ENCODE measurements at regions not wholly inside any gene's neighbourhood (a gene's known extent, or its start where the extent isn't known, plus 50 kb on each side); places are given as distances from the start of the nearest gene placed in this dataset.

- no peak for DNase-seq
- no peak for TF ChIP-seq POLR2A (IDR thresholded peaks at IDR 0.05; ENCODE audit: low read length)
- TF ChIP-seq GATA1 (IDR thresholded peaks at IDR 0.05; ENCODE audit: low read depth, low read length) = no peak
These were observed 303.8 kb downstream of the IPO8 start for GRCh38 chr12:30391766-30392366.

DNA sequence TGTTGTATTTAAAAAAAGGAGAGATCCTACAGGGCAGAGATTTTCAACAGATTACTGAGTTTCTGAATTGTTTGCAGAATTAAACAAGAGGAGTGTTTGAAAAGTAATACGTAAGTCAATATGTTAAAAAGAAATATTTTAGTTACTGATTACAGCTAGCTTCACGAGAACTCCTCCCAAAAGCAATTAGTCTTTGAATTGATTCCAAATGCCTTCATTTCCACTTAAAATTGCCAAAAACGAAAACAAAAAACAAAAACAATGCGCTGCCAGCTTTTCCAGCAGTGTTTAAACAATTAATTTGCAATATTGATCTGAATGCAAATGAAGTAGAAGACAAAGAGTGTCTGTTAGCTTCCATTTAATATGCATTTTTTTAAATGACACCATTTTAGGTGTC is 310.0 kb downstream of the IPO8 start:
- TF ChIP-seq GATA1 (IDR thresholded peaks at IDR 0.05; ENCODE audit: low read depth, low read length) = no peak
- no peak for TF ChIP-seq POLR2A (IDR thresholded peaks at IDR 0.05; ENCODE audit: low read length)
- no peak for DNase-seq

DNA sequence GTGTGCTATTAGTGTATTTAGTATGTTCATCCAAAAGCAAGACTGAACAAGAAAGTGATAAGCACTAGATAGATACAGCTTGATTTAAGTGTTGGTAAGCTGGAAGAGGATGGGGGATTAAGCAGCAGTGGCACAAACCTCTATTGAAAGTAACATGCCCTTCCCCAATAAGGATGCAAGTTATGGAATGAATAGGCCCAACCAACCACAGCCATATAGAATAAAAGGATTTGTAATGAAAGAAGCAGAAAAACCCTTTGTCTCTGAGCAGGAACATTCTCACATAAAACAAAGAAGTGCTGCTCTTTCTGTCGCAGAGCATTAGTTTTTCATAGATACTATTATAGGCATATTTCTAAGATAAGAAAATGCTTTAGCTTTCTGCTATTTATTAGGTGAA is 310.7 kb downstream of the IPO8 start:
- no peak for TF ChIP-seq GATA1 (IDR thresholded peaks at IDR 0.05; ENCODE audit: low read depth, low read length)
- no peak for TF ChIP-seq POLR2A (IDR thresholded peaks at IDR 0.05; ENCODE audit: low read length)
- DNase-seq = no peak

- no peak for TF ChIP-seq GATA1 (IDR thresholded peaks at IDR 0.05; ENCODE audit: low read depth, low read length)
- no peak for TF ChIP-seq POLR2A (IDR thresholded peaks at IDR 0.05; ENCODE audit: low read length)
- no peak for DNase-seq
These were observed 317.4 kb downstream of the IPO8 start for GRCh38 chr12:30378307-30378706.

GRCh38 chr12:30364822-30365221 is 330.8 kb downstream of the IPO8 start:
- DNase-seq = no peak
- TF ChIP-seq GATA1 (IDR thresholded peaks at IDR 0.05; ENCODE audit: low read depth, low read length) (no peak), POLR2A (IDR thresholded peaks at IDR 0.05; ENCODE audit: low read length) (no peak)

GRCh38 chr12:30361145-30361544 is 334.5 kb downstream of the IPO8 start:
- no peak for TF ChIP-seq GATA1 (IDR thresholded peaks at IDR 0.05; ENCODE audit: low read depth, low read length)
- no peak for TF ChIP-seq POLR2A (IDR thresholded peaks at IDR 0.05; ENCODE audit: low read length)
- DNase-seq = no peak

DNA sequence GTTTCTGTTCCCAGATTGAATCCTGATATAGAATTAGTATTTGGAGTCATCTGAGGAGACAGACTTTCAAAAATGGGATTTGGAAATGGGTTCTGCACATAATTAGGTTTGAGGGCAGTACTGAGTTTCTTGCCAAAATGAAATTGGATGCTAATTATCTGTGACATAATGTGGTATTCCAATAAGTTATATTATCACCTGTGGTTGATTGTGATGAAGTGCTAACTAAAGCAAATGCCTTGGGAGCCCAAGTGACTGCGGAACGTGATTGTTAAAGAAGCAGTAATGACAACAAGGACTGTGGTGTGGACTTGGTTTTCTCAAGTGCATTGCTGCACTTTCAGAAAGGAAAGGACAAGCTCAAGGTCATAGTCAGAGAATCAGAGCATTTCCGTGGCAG is 337.0 kb downstream of the IPO8 start:
- no peak for DNase-seq
- no peak for TF ChIP-seq POLR2A (IDR thresholded peaks at IDR 0.05; ENCODE audit: low read length)
- no peak for TF ChIP-seq GATA1 (IDR thresholded peaks at IDR 0.05; ENCODE audit: low read depth, low read length)

DNA sequence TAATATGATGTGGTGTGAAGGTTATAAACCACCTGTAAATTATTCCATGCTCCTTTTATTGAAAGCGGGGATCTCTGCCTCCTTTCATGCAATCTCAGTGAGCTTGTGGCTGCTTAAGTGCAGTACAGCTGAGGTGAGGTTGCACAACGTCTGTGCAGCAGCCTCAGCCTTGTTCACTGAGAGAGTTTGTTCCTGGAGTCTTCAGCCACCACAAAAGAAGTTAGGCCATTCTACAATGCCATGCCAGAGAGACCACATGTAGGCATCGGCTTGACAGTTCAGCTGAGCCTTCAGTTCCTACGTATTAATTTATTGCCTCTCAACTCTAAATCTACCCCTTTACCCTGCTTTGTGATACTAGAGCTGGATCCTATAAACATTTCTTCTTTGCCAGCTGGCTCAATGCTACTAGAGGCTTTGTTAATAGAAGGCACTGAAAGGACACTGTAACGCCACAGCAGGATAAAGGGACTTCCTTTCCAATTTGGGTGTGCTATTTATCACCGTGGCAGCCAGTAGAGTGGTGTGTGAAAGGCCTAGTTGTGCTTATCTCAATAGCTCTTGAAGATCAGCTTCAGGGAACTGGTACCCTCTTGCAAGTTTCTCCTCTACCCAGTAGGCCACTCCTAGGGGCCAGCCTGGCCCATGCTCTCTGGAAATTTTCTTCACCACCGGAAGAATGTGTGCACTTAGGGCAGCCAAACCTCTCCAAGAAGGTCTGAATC is 337.7 kb downstream of the IPO8 start:
- TF ChIP-seq GATA1 (IDR thresholded peaks at IDR 0.05; ENCODE audit: low read depth, low read length) = no peak
- no peak for DNase-seq

DNA sequence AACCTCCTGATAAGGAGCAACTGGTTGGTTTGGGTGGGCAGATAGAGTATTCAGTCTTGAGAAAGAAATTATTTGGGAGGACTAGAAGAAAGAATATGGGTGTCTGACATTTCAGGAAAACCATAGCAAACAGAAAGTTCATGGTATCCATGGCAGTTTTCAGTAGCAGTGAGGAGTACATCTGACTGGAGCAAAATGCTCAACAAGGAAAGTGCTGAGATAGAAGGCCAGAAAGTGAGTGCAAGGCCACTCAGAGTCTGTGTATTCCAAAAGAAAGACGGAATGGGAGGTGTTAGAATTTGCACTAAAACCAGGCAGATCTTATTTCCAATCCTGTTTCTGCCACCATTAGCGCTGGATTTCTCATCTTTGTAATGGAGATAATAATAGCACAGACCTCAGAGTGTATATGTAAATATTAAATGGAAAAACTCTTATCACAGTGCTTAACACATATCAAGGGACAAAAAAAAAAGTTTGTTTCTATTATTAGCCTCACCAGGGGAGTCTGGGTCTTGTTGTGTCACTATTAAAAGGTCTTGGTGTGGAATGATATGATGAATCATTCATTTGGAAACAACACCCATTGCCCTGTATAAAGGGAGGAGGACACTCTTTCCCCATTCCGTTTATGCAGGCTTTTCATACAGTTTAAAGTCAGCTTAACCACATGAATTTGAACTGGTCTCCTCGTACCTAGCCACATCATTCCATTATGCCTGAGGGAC is 349.8 kb downstream of the IPO8 start:
- TF ChIP-seq GATA1 (IDR thresholded peaks at IDR 0.05; ENCODE audit: low read depth, low read length) = no peak
- TF ChIP-seq POLR2A (IDR thresholded peaks at IDR 0.05; ENCODE audit: low read length) = no peak
- DNase-seq = no peak

GRCh38 chr12:30330565-30330964 is 365.1 kb downstream of the IPO8 start:
- DNase-seq = no peak
- no peak for TF ChIP-seq POLR2A (IDR thresholded peaks at IDR 0.05; ENCODE audit: low read length)

DNA sequence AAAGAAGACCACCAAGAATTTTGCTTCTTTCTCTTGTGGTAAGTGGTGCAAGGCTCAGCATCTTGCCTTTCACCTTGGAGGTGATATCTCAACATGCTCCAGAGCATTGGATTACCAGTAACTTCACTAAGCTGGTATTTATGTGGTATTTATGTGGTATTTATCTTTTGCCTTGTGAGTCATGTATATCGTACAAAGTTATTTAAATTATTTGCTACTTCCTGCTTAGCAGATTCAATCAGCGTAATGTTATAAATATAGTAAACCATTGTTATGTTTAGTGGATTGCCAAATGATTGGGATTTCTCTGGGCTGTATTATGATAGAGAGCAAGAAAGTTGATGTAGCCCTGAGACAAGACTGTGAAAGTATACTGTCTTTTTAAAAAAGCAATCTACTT is 366.4 kb downstream of the IPO8 start:
- DNase-seq = no peak
- no peak for TF ChIP-seq POLR2A (IDR thresholded peaks at IDR 0.05; ENCODE audit: low read length)
- TF ChIP-seq GATA1 (IDR thresholded peaks at IDR 0.05; ENCODE audit: low read depth, low read length) = no peak

DNA sequence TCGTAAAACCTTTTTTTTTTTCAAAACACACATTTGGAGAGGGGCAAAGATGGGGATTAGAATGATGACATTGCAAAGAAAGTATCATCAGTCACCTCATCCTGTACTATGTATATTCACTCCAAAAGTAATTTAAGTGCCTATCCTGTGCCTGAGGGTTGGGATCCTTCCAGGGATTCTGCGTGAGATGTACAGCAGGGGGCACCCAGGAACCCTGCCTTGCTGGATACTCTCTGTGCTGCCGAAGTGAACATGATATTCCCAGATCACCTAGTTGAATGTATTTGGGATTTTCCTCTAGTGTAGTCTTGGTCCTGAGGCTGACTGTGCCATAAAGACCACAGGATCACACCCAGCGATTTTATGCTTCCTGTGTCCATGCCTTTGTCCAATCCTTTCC is 372.7 kb downstream of the IPO8 start:
- DNase-seq = no peak
- TF ChIP-seq GATA1 (IDR thresholded peaks at IDR 0.05; ENCODE audit: low read depth, low read length) (no peak), POLR2A (IDR thresholded peaks at IDR 0.05; ENCODE audit: low read length) (no peak)

- TF ChIP-seq GATA1 (IDR thresholded peaks at IDR 0.05; ENCODE audit: low read depth, low read length) (no peak), POLR2A (IDR thresholded peaks at IDR 0.05; ENCODE audit: low read length) (no peak)
- DNase-seq = no peak
These were observed 375.1 kb downstream of the IPO8 start for GRCh38 chr12:30320561-30320960.

DNA sequence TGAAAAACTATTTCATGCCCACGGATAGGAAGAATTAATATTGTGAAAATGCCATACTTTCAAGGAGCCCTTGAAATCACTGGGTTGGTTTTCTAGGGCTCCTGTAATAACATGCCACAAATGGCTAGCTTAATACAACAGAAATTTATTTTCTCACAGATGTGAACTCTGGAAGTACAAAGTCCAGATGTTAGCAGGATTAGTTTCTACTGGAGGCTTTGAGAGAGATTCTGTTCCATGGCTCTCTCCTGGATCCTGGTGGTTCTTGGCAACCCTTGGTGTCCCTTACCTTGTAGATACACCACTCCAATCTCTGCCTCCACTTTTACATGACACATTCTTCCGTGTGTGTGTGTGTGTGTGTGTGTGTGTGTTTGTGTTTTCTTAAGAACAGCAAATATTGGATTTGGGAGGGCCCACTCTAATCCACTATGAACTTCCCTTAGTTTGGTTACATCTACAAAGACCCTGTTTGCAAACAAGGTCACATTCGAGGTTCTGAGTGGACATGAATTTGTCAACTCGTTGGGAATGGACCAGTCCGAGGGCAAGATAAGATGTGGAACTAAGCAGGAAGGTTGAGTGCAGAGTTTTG is 381.1 kb downstream of the IPO8 start:
- TF ChIP-seq GATA1 (IDR thresholded peaks at IDR 0.05; ENCODE audit: low read depth, low read length) = no peak
- no peak for TF ChIP-seq POLR2A (IDR thresholded peaks at IDR 0.05; ENCODE audit: low read length)

More for the DNA sequence above, 381.1 kb downstream of the IPO8 start:
- DNase-seq = no peak
